CD14-positive monocyte (primary cell): ENCODE measurements at regions not wholly inside any gene's neighbourhood (a gene's known extent, or its start where the extent isn't known, plus 50 kb on each side); places are given as distances from the start of the nearest gene placed in this dataset.

Source experiments
- DNase-seq, 3 donors: peaks; one replicate each; pipeline ENCODE4 v3.0.0-alpha.2; 2011 to 2022
- H2AFZ ChIP-seq: 2 replicates; pipeline ENCODE4 v1.6.0; 2012; ENCODE audit warnings: mild to moderate bottlenecking, low read depth, low read length, inconsistent platforms; ENCODE audit not compliant: insufficient read depth, poor library complexity, severe bottlenecking
- H3K27ac ChIP-seq, 2 donors: 1 replicate in 1 of 2; 2 replicates in 1 of 2; pipeline ENCODE4 v1.5.1; 2012 to 2013; ENCODE audit warnings: low read length in 2 of 2, control low read depth in 1 of 2, inconsistent platforms in 1 of 2, low read depth in 1 of 2, mild to moderate bottlenecking in 1 of 2
- H3K27me3 ChIP-seq, 2 donors: one replicate each; pipeline versions ENCODE4 v1.6.0 to v1.6.1; 2011 to 2013; ENCODE audit warnings: low read length in 2 of 2; ENCODE audit not compliant: control insufficient read depth in 2 of 2, insufficient read depth in 2 of 2
- H3K36me3 ChIP-seq, 2 donors: replicated peaks in 1 of 2; 1 replicate in 1 of 2; 2 replicates in 1 of 2; pipeline versions ENCODE4 v1.5.1 to v1.6.1; 2012 to 2013; ENCODE audit warnings: low read length in 2 of 2, control low read depth in 1 of 2, inconsistent platforms in 1 of 2, mild to moderate bottlenecking in 1 of 2; ENCODE audit not compliant: insufficient read depth in 2 of 2, control insufficient read depth in 1 of 2
- H3K4me1 ChIP-seq, 2 donors: 1 replicate in 1 of 2; 2 replicates in 1 of 2; pipeline versions ENCODE4 v1.5.1 to v1.6.1; 2012 to 2013; ENCODE audit warnings: low read length in 2 of 2, control low read depth in 1 of 2, inconsistent platforms in 1 of 2, mild to moderate bottlenecking in 1 of 2, moderate library complexity in 1 of 2; ENCODE audit not compliant: insufficient read depth in 2 of 2, control insufficient read depth in 1 of 2
- H3K4me2 ChIP-seq: replicated peaks from 2 replicates; pipeline ENCODE3; 2012; ENCODE audit warnings: low read length, moderate library complexity, mild to moderate bottlenecking; ENCODE audit not compliant: poor library complexity, severe bottlenecking; ENCODE audit errors: extremely low read depth
- H3K4me3 ChIP-seq, 3 experiments: fragments of 200-600 bp in 1 of 3; sonication (generic) in 1 of 3; replicated peaks in 1 of 3; 1 replicate in 2 of 3; 2 replicates in 1 of 3; pipeline ENCODE4 v1.5.1; 2011 to 2013; ENCODE audit warnings: low read length in 3 of 3, mild to moderate bottlenecking in 3 of 3, control low read depth in 2 of 3, low read depth in 2 of 3, inconsistent platforms in 1 of 3, moderate library complexity in 1 of 3
- H3K79me2 ChIP-seq: 2 replicates; pipeline ENCODE4 v1.6.0; 2012; ENCODE audit warnings: mild to moderate bottlenecking, control low read depth, inconsistent platforms, low read length, moderate library complexity; ENCODE audit not compliant: insufficient read depth
- H3K9ac ChIP-seq: 2 replicates; pipeline ENCODE4 v1.6.0; 2017; ENCODE audit warnings: low read length, mild to moderate bottlenecking; ENCODE audit not compliant: insufficient read depth, poor library complexity, severe bottlenecking
- H3K9me3 ChIP-seq, 2 donors: replicated peaks in 1 of 2; 1 replicate in 1 of 2; 2 replicates in 1 of 2; pipeline versions ENCODE4 v1.5.1 to v1.6.1; 2012 to 2013; ENCODE audit warnings: low read length in 2 of 2, control low read depth in 1 of 2; ENCODE audit not compliant: control insufficient read depth in 1 of 2, insufficient read depth in 1 of 2
- H4K20me1 ChIP-seq: 2 replicates; pipeline ENCODE4 v1.6.0; 2012; ENCODE audit warnings: mild to moderate bottlenecking, low read length, control low read depth, moderate library complexity; ENCODE audit not compliant: insufficient read depth
- H3K27ac Mint-ChIP-seq, 7 donors: one replicate each; pipeline ENCODE4 v1.8.0; 2020; ENCODE audit warnings: mild to moderate bottlenecking in 7 of 7, mixed read lengths in 7 of 7, moderate library complexity in 6 of 7, inconsistent platforms in 2 of 7
- H3K27me3 Mint-ChIP-seq, 3 donors: one replicate each; pipeline ENCODE4 v1.8.0; 2021 to 2022; ENCODE audit warnings: low read depth in 3 of 3, mild to moderate bottlenecking in 3 of 3, mixed read lengths in 3 of 3, moderate library complexity in 3 of 3, inconsistent platforms in 1 of 3
- H3K36me3 Mint-ChIP-seq, 2 donors: one replicate each; pipeline ENCODE4 v1.8.0; 2020; ENCODE audit warnings: mixed read lengths in 2 of 2, inconsistent platforms in 1 of 2, mild to moderate bottlenecking in 1 of 2
- H3K4me1 Mint-ChIP-seq: one replicate; pipeline ENCODE4 v1.8.0; 2020; ENCODE audit warnings: mild to moderate bottlenecking, mixed read lengths
- H3K4me3 Mint-ChIP-seq, 2 donors: one replicate each; pipeline ENCODE4 v1.8.0; 2020; ENCODE audit warnings: mild to moderate bottlenecking in 2 of 2, mixed read lengths in 2 of 2, moderate library complexity in 1 of 2
- H3K9me3 Mint-ChIP-seq, 7 donors: one replicate each; pipeline ENCODE4 v1.8.0; 2020 to 2022; ENCODE audit warnings: mixed read lengths in 7 of 7, mild to moderate bottlenecking in 6 of 7, moderate library complexity in 6 of 7, inconsistent platforms in 2 of 7
- WGBS: methylation state at CpG from one replicate; pipeline ENCODE4 v1.1.5; 2013; ENCODE audit warnings: missing lambda C conversion rate; ENCODE audit not compliant: insufficient coverage; 5-methylcytosine and 5-hydroxymethylcytosine counted together
- intact Hi-C, 2 donors: fragments of 100-400 bp; cut with micrococcal nuclease; formaldehyde crosslinking; loops; one replicate each; pipeline versions ENCODE4 v1.15.0 to v1.15.1; 2023
- TF ChIP-seq, protein P1 (sequence below): fragments of 200-600 bp; IDR thresholded peaks from one replicate; pipeline ENCODE4 v1.8.0; 2022; ENCODE audit warnings: antibody characterized with exemption, mild to moderate bottlenecking

DNA sequence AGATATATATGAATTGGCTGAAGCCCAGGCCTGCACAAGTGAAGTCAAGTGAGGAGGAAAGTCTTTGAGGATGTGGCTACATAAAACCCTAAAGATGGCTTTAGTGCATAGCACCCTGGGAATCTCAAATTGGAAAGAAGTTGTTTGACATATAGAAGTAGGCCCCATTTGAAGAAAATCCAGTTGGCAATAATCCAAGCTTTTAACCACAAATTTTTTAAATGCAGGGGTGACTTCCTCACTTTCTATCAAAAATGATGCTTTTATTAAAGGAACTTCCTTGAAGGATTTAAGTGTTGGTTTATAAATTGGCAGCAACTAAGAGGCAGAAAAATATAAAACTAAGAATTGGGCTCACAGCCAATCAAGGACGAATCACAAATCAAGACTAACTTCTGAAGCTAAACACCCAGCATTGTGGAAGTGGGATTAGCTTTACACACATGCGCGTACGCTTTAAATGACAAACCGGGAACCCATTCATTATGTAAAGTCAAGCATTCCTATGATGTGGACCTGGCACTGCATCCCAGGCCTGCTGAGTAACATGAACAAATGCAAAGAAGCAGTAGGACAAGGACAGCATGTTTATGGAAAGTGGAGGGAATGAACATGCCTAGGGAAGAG, 63.3 kb downstream of the NOG start:
- no peak overlapping the region for H3K9ac ChIP-seq
- intact Hi-C loops, result no loop called here
- H3K27me3 ChIP-seq, result no peaks in the 10 kb centered on the region
- peaks cover 0 to 3% of the 10 kb centered on the region in 2 donors for H3K9me3 ChIP-seq
- H3K27ac ChIP-seq, result no peak overlapping the region
- no peak overlapping the region for H3K4me2 ChIP-seq
- no peak overlapping the region for H3K27ac Mint-ChIP-seq
- H3K9me3 Mint-ChIP-seq, result peaks cover under 1 to 8% (median 4%) of the 10 kb centered on the region in 7 donors
- H2AFZ ChIP-seq, result no peak overlapping the region
- no peaks in the 10 kb centered on the region for H3K36me3 Mint-ChIP-seq
- no peaks in the 10 kb centered on the region for H3K36me3 ChIP-seq
- H3K4me1 ChIP-seq, result no peaks in the 10 kb centered on the region
- peaks cover 2% of the 10 kb centered on the region for H3K4me1 Mint-ChIP-seq
- whole genome bisulfite sequencing, result 7% methylated on average over 3 of the region's 5 CpGs
- no peak overlapping the region for H3K4me3 Mint-ChIP-seq
- H3K4me3 ChIP-seq, result no peak overlapping the region
- TF ChIP-seq, protein P1, sequence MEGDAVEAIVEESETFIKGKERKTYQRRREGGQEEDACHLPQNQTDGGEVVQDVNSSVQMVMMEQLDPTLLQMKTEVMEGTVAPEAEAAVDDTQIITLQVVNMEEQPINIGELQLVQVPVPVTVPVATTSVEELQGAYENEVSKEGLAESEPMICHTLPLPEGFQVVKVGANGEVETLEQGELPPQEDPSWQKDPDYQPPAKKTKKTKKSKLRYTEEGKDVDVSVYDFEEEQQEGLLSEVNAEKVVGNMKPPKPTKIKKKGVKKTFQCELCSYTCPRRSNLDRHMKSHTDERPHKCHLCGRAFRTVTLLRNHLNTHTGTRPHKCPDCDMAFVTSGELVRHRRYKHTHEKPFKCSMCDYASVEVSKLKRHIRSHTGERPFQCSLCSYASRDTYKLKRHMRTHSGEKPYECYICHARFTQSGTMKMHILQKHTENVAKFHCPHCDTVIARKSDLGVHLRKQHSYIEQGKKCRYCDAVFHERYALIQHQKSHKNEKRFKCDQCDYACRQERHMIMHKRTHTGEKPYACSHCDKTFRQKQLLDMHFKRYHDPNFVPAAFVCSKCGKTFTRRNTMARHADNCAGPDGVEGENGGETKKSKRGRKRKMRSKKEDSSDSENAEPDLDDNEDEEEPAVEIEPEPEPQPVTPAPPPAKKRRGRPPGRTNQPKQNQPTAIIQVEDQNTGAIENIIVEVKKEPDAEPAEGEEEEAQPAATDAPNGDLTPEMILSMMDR, result no peak
- no peaks in the 10 kb centered on the region for H3K79me2 ChIP-seq
- DNase-seq, result no peak
- no peaks in the 10 kb centered on the region for H4K20me1 ChIP-seq
- H3K27me3 Mint-ChIP-seq, result peaks cover 2 to 5% (median 2%) of the 10 kb centered on the region in 3 donors

DNA sequence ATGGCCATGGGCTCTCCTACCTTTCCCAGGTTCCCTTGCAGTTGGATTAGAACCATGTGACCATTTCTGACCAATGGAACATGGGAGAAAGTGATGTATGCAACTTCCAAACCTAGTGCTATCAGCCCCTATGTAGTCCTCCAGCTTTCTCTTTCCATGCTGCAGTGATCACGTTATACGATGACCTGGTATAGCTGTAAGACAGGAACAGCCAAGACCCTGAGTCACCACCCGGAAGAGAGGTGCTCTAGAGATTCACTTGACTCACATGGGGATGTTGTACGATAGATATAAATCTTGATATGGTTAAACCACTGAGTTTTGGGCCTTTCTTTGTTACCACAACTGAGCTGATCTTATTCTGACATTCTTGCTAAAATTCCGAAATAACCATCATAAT, 65.1 kb downstream of the NOG start:
- Mint-ChIP-seq H3K27me3 (peaks cover 3 to 5% (median 3%) of the 10 kb centered on the region in 3 donors), H3K36me3 (no peaks in the 10 kb centered on the region), H3K4me1 (peaks cover 2% of the 10 kb centered on the region), H3K9me3 (peaks cover 0 to 8% (median 4%) of the 10 kb centered on the region in 7 donors), H3K27ac (no peak overlapping the region), H3K4me3 (no peak overlapping the region)
- TF ChIP-seq, protein P1, result no peak
- H3K27me3 ChIP-seq, result no peaks in the 10 kb centered on the region
- intact Hi-C loops, result no loop called here
- no peak overlapping the region for H3K27ac ChIP-seq
- no peak overlapping the region for H3K4me3 ChIP-seq
- WGBS, result 100% methylated on average over 1 of the region's 5 CpGs
- H3K9ac ChIP-seq, result no peak overlapping the region
- H3K9me3 ChIP-seq, result peaks cover 0 to 3% of the 10 kb centered on the region in 2 donors
- no peaks in the 10 kb centered on the region for H3K4me1 ChIP-seq
- H3K36me3 ChIP-seq, result no peaks in the 10 kb centered on the region
- H2AFZ ChIP-seq, result no peak overlapping the region
- no peak for DNase-seq
- no peak overlapping the region for H3K4me2 ChIP-seq
- no peaks in the 10 kb centered on the region for H3K79me2 ChIP-seq
- H4K20me1 ChIP-seq, result no peaks in the 10 kb centered on the region
